Suprapubic skin (tissue), 4 donors: ENCODE measurements at regions not wholly inside any gene's neighbourhood (a gene's known extent, or its start where the extent isn't known, plus 50 kb on each side); places are given as distances from the start of the nearest gene placed in this dataset.

Source experiments
- DNase-seq, 2 donors: peaks; one replicate each; pipeline ENCODE4 v3.0.0-alpha.2; 2019; ENCODE audit warnings: low spot score in 2 of 2
- H3K27ac ChIP-seq: fragments of 200-600 bp; sonication (generic); one replicate; pipeline ENCODE4 v1.5.1; 2019
- H3K27me3 ChIP-seq: fragments of 200-600 bp; sonication (generic); one replicate; pipeline ENCODE4 v1.5.1; 2019
- H3K36me3 ChIP-seq: fragments of 200-600 bp; sonication (generic); one replicate; pipeline ENCODE4 v1.5.1; 2019
- H3K4me1 ChIP-seq: fragments of 200-600 bp; sonication (generic); one replicate; pipeline ENCODE4 v1.5.1; 2019
- H3K4me3 ChIP-seq: fragments of 200-600 bp; sonication (generic); one replicate; pipeline ENCODE4 v1.5.1; 2019; ENCODE audit warnings: mild to moderate bottlenecking
- H3K9me3 ChIP-seq: fragments of 200-600 bp; sonication (generic); one replicate; pipeline ENCODE4 v1.5.1; 2019
- EP300 ChIP-seq: sonication (generic); formaldehyde crosslinking; IDR thresholded peaks from one replicate; pipeline ENCODE4 v1.6.1; 2017; ENCODE audit warnings: antibody characterized with exemption
- POLR2A ChIP-seq, 2 donors: fragments of 450-650 bp; IDR thresholded peaks; one replicate each; pipeline ENCODE4 v1.6.1; 2017; ENCODE audit warnings: antibody characterized with exemption in 2 of 2, mild to moderate bottlenecking in 2 of 2, moderate library complexity in 2 of 2
- POLR2AphosphoS5 ChIP-seq, 3 donors: sonication (generic); formaldehyde crosslinking; IDR thresholded peaks; one replicate each; pipeline ENCODE4 v1.6.1; 2017; ENCODE audit warnings: antibody characterized with exemption in 3 of 3
- whole genome bisulfite sequencing: methylation state at CpG from one replicate; pipeline ENCODE4 v1.1.5; 2018; 5-methylcytosine and 5-hydroxymethylcytosine counted together
- TF ChIP-seq, protein P1 (sequence below), 2 donors: fragments of 200-600 bp in 1 of 2; fragments of 450-650 bp in 1 of 2; sonication (generic) in 1 of 2; IDR thresholded peaks; one replicate each; pipeline ENCODE4 v1.5.1; 2016 to 2019; ENCODE audit warnings: antibody characterized with exemption in 2 of 2, mild to moderate bottlenecking in 1 of 2, moderate library complexity in 1 of 2

DNA sequence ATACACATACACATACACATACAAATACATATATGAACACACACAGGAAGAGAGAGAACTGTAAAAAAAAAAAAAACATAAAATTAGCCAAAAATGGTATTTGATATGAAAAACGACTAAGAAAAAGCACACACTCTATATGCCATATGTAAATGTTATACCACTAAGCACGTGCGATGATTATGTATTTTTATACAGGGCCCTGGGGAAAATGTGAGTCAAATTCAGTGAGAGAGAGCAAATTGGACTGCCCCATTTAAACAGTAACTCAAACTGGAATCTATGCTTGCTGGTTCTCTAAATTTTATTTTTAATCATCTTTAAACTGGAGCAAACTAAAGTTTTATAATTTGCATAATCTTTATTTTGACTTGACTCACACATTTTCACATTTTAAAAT is 197.8 kb upstream of the MTNR1B start:
- TF ChIP-seq POLR2AphosphoS5 (IDR thresholded peaks at IDR 0.05) (no peak), EP300 (no peak), POLR2A (IDR thresholded peaks at IDR 0.05) (no peak)
- TF ChIP-seq, protein P1, sequence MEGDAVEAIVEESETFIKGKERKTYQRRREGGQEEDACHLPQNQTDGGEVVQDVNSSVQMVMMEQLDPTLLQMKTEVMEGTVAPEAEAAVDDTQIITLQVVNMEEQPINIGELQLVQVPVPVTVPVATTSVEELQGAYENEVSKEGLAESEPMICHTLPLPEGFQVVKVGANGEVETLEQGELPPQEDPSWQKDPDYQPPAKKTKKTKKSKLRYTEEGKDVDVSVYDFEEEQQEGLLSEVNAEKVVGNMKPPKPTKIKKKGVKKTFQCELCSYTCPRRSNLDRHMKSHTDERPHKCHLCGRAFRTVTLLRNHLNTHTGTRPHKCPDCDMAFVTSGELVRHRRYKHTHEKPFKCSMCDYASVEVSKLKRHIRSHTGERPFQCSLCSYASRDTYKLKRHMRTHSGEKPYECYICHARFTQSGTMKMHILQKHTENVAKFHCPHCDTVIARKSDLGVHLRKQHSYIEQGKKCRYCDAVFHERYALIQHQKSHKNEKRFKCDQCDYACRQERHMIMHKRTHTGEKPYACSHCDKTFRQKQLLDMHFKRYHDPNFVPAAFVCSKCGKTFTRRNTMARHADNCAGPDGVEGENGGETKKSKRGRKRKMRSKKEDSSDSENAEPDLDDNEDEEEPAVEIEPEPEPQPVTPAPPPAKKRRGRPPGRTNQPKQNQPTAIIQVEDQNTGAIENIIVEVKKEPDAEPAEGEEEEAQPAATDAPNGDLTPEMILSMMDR (IDR thresholded peaks at IDR 0.05) = no peak
- Histone ChIP-seq H3K27ac (no peak overlapping the region), H3K36me3 (no peaks in the 10 kb centered on the region), H3K4me3 (no peak overlapping the region), H3K4me1 (no peaks in the 10 kb centered on the region), H3K9me3 (no peaks in the 10 kb centered on the region), H3K27me3 (no peaks in the 10 kb centered on the region)
- no peak for DNase-seq
- 70% methylated on average over 3 of the region's 3 CpGs for WGBS

- Histone ChIP-seq H3K36me3 (no peaks in the 10 kb centered on the region), H3K4me3 (no peak overlapping the region), H3K9me3 (no peaks in the 10 kb centered on the region), H3K4me1 (no peaks in the 10 kb centered on the region), H3K27me3 (no peaks in the 10 kb centered on the region), H3K27ac (no peak overlapping the region)
- no peak for DNase-seq
- TF ChIP-seq, protein P1 (IDR thresholded peaks at IDR 0.05) = no peak
- no peak for TF ChIP-seq EP300
- TF ChIP-seq POLR2A (IDR thresholded peaks at IDR 0.05) = no peak
- TF ChIP-seq POLR2AphosphoS5 (IDR thresholded peaks at IDR 0.05) = no peak
- WGBS = 84% methylated on average over 2 of the region's 2 CpGs
Measured at GRCh38 chr11:92775003-92775676, 194.3 kb upstream of the MTNR1B start.

GRCh38 chr11:92776676-92777075 is 192.8 kb upstream of the MTNR1B start:
- Histone ChIP-seq H3K36me3 (no peaks in the 10 kb centered on the region), H3K4me3 (no peak overlapping the region), H3K9me3 (no peaks in the 10 kb centered on the region), H3K4me1 (no peaks in the 10 kb centered on the region), H3K27ac (no peak overlapping the region), H3K27me3 (no peaks in the 10 kb centered on the region)
- 67% methylated on average over 2 of the region's 2 CpGs for WGBS
- no peak for DNase-seq
- TF ChIP-seq EP300 = no peak
- TF ChIP-seq, protein P1 (IDR thresholded peaks at IDR 0.05) = no peak
- no peak for TF ChIP-seq POLR2AphosphoS5 (IDR thresholded peaks at IDR 0.05)
- TF ChIP-seq POLR2A (IDR thresholded peaks at IDR 0.05) = no peak

- TF ChIP-seq EP300 = no peak
- TF ChIP-seq, protein P1 (IDR thresholded peaks at IDR 0.05) = no peak
- TF ChIP-seq POLR2AphosphoS5 (IDR thresholded peaks at IDR 0.05) = no peak
- no peak for TF ChIP-seq POLR2A (IDR thresholded peaks at IDR 0.05)
- no peaks in the 10 kb centered on the region for H3K9me3 ChIP-seq
- WGBS = 85% methylated on average over 5 of the region's 5 CpGs
Measured at GRCh38 chr11:92779746-92780145, 189.7 kb upstream of the MTNR1B start.

GRCh38 chr11:92781151-92781550 is 188.3 kb upstream of the MTNR1B start:
- Histone ChIP-seq H3K4me3 (no peak overlapping the region), H3K36me3 (no peaks in the 10 kb centered on the region), H3K27ac (no peak overlapping the region), H3K4me1 (no peaks in the 10 kb centered on the region), H3K27me3 (no peaks in the 10 kb centered on the region), H3K9me3 (no peaks in the 10 kb centered on the region)
- no peak for DNase-seq
- TF ChIP-seq POLR2AphosphoS5 (IDR thresholded peaks at IDR 0.05) (no peak), EP300 (no peak), POLR2A (IDR thresholded peaks at IDR 0.05) (no peak)
- TF ChIP-seq, protein P1 (IDR thresholded peaks at IDR 0.05) = no peak
- WGBS = 94% methylated on average over 8 of the region's 8 CpGs

More at GRCh38 chr11:92779746-92780145, 189.7 kb upstream of the MTNR1B start:
- Histone ChIP-seq H3K27me3 (no peaks in the 10 kb centered on the region), H3K27ac (no peak overlapping the region), H3K4me1 (no peaks in the 10 kb centered on the region), H3K36me3 (no peaks in the 10 kb centered on the region), H3K4me3 (no peak overlapping the region)
- no peak for DNase-seq
